ENCODE measurements at regions not wholly inside any gene's neighbourhood (a gene's known extent, or its start where the extent isn't known, plus 50 kb on each side); places are given as distances from the start of the nearest gene placed in this dataset.

GRCh38 chr5:164119806-164120447 lies 614.5 kb downstream of the MAT2B start:
- TF ChIP-seq CTCF (IDR thresholded peaks at IDR 0.05) (no peak), EZH2 (IDR thresholded peaks at IDR 0.05; ENCODE audit: borderline replicate concordance, insufficient read depth, low read depth, low read length, poor library complexity, severe bottlenecking) (no peak)
